ENCODE measurements at regions not wholly inside any gene's neighbourhood (a gene's known extent, or its start where the extent isn't known, plus 50 kb on each side); places are given as distances from the start of the nearest gene placed in this dataset.

- H3K36me3 ChIP-seq, result no peaks in the 10 kb centered on the region
- no peaks in the 10 kb centered on the region for H3K27me3 ChIP-seq
- TF ChIP-seq CTCF (IDR thresholded peaks at IDR 0.05) (no peak), POLR2A (IDR thresholded peaks at IDR 0.05) (no peak), EP300 (IDR thresholded peaks at IDR 0.05) (no peak)
- no peaks in the 10 kb centered on the region for H3K4me1 ChIP-seq
- 91 to 92% methylated on average over 3 of the region's 3 CpGs for WGBS, 2 donors
- no peak overlapping the region for H3K27ac ChIP-seq
- no peaks in the 10 kb centered on the region for H3K9me3 ChIP-seq
- no peak overlapping the region for H3K4me3 ChIP-seq
- no peak for DNase-seq (ENCODE audit: low spot score in 2 of 2)
Measured at GRCh38 chr4:60116592-60116991, 1083.5 kb upstream of the ADGRL3 start.

- H3K4me1 ChIP-seq, result no peaks in the 10 kb centered on the region
- TF ChIP-seq POLR2A (IDR thresholded peaks at IDR 0.05) (no peak), CTCF (IDR thresholded peaks at IDR 0.05) (no peak), EP300 (IDR thresholded peaks at IDR 0.05) (no peak)
- no peaks in the 10 kb centered on the region for H3K36me3 ChIP-seq
- no peaks in the 10 kb centered on the region for H3K27me3 ChIP-seq
- no peaks in the 10 kb centered on the region for H3K9me3 ChIP-seq
- DNase-seq (ENCODE audit: low spot score in 2 of 2), result no peak
- no peak overlapping the region for H3K4me3 ChIP-seq
- WGBS, 2 donors, result 90 to 93% methylated on average over 3 of the region's 3 CpGs
- H3K27ac ChIP-seq, result no peak overlapping the region
Measured at GRCh38 chr4:60117726-60118323, 1082.3 kb upstream of the ADGRL3 start.

- Histone ChIP-seq H3K27ac (no peak overlapping the region), H3K36me3 (no peaks in the 10 kb centered on the region), H3K4me3 (no peak overlapping the region), H3K4me1 (no peaks in the 10 kb centered on the region), H3K27me3 (no peaks in the 10 kb centered on the region), H3K9me3 (no peaks in the 10 kb centered on the region)
- TF ChIP-seq POLR2A (IDR thresholded peaks at IDR 0.05) (no peak), EP300 (IDR thresholded peaks at IDR 0.05) (no peak), CTCF (IDR thresholded peaks at IDR 0.05) (no peak)
- WGBS, 2 donors, result 95 to 96% methylated on average over 6 of the region's 6 CpGs
- no peak for DNase-seq (ENCODE audit: low spot score in 2 of 2)
Measured at GRCh38 chr4:60122820-60123219, 1077.3 kb upstream of the ADGRL3 start.

- TF ChIP-seq EP300 (IDR thresholded peaks at IDR 0.05), result no peak
- no peak for TF ChIP-seq POLR2A (IDR thresholded peaks at IDR 0.05)
- TF ChIP-seq CTCF (IDR thresholded peaks at IDR 0.05), result no peak
- no peak overlapping the region for H3K4me3 ChIP-seq
- no peaks in the 10 kb centered on the region for H3K4me1 ChIP-seq
- WGBS, 2 donors, result 32 to 36% methylated on average over 4 of the region's 4 CpGs
- no peak for DNase-seq (ENCODE audit: low spot score in 2 of 2)
- H3K27me3 ChIP-seq, result no peaks in the 10 kb centered on the region
- no peak overlapping the region for H3K27ac ChIP-seq
- no peaks in the 10 kb centered on the region for H3K36me3 ChIP-seq
- no peaks in the 10 kb centered on the region for H3K9me3 ChIP-seq
Measured at GRCh38 chr4:60128888-60129287, 1071.2 kb upstream of the ADGRL3 start.

- H3K27ac ChIP-seq, result no peak overlapping the region
- DNase-seq (ENCODE audit: low spot score in 2 of 2), result no peak
- WGBS, 2 donors, result 73 to 79% methylated on average over 1 of the region's 1 CpG
- H3K4me3 ChIP-seq, result no peak overlapping the region
- no peaks in the 10 kb centered on the region for H3K4me1 ChIP-seq
- no peaks in the 10 kb centered on the region for H3K36me3 ChIP-seq
- no peak for TF ChIP-seq CTCF (IDR thresholded peaks at IDR 0.05)
- TF ChIP-seq POLR2A (IDR thresholded peaks at IDR 0.05), result no peak
- no peaks in the 10 kb centered on the region for H3K27me3 ChIP-seq
- H3K9me3 ChIP-seq, result no peaks in the 10 kb centered on the region
Measured at GRCh38 chr4:60129740-60130139, 1070.4 kb upstream of the ADGRL3 start.

All from tibial nerve (tissue), 4 donors.